ENCODE measurements at regions not wholly inside any gene's neighbourhood (a gene's known extent, or its start where the extent isn't known, plus 50 kb on each side); places are given as distances from the start of the nearest gene placed in this dataset.

DNA sequence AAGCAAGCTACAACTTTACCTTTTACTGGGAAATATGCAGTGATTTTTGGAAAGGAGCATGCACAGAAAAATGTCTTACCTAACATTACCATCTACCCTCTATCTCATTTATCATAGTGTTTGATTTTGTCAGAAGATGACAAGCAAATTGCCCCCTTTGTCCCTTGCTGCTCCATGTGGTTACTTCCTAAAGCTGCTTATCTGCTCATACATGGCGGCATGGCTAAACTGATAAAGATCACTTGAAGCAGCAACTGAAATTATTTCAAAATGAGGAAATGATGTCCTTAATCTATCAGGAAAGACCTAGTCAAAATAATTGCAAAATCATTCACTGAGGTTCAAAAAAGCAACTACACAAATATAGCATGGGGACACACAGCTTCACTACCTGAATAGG is 1198.5 kb upstream of the SORCS1 start:
- Histone ChIP-seq H3K36me3 (ENCODE audit: control insufficient read depth in 1 of 2, insufficient read depth in 2 of 2, low read length in 2 of 2) (no peaks in the 10 kb centered on the region), H3K27ac (ENCODE audit: low read depth, low read length) (no peak overlapping the region), H3K9ac (ENCODE audit: low read length) (no peak overlapping the region), H3K4me2 (ENCODE audit: low read length) (no peak overlapping the region), H3K9me3 (ENCODE audit: control insufficient read depth in 1 of 2, insufficient read depth in 1 of 2, low read depth in 1 of 2, low read length in 2 of 2) (peaks cover 23 to 41% of the 10 kb centered on the region in 2 experiments; a peak in 3 of 4 replicates), H3K9me2 (ENCODE audit: insufficient read depth) (no peaks in the 10 kb centered on the region), H3K79me2 (ENCODE audit: insufficient read depth, low read length) (no peaks in the 10 kb centered on the region), H3K4me3 (replicated peaks in 1 of 2; ENCODE audit: low read depth in 1 of 2, low read length in 2 of 2) (no peak overlapping the region), H4K20me1 (ENCODE audit: insufficient read depth) (no peaks in the 10 kb centered on the region), H3K27me3 (ENCODE audit: insufficient read depth, low read length) (no peaks in the 10 kb centered on the region), H2AFZ (ENCODE audit: low read depth, low read length, poor library complexity, severe bottlenecking) (no peak overlapping the region), H3K4me1 (ENCODE audit: control insufficient read depth in 1 of 2, insufficient read depth in 2 of 2, low read length in 2 of 2) (no peaks in the 10 kb centered on the region)
- ChIA-PET POLR2A (no interaction called here), RAD21 (ENCODE audit: low non-redundant PET in 1 of 2, low total read pairs in 2 of 2, uncharacterized antibody in 2 of 2, unreplicated experiment in 2 of 2) (no interaction called here), CTCF (no interaction called here)
- TF ChIP-seq ATF3 (IDR thresholded peaks at IDR 0.05) (no peak), ELF1 (IDR thresholded peaks at IDR 0.05; ENCODE audit: borderline replicate concordance, low read depth) (no peak), EZH2 (IDR thresholded peaks at IDR 0.05) (no peak), CBX3 (IDR thresholded peaks at IDR 0.05; ENCODE audit: low read depth) (no peak), TCF7L2 (IDR thresholded peaks at IDR 0.05; ENCODE audit: borderline replicate concordance, extremely low read depth, insufficient read depth, insufficient read length) (no peak), ZFX (IDR thresholded peaks at IDR 0.05) (no peak), CEBPB (IDR thresholded peaks at IDR 0.05; ENCODE audit: low read depth) (no peak), SP1 (IDR thresholded peaks at IDR 0.05; ENCODE audit: low read depth) (no peak), SRF (IDR thresholded peaks at IDR 0.05; ENCODE audit: low read depth) (no peak), EZH2phosphoT487 (IDR thresholded peaks at IDR 0.05; ENCODE audit: borderline replicate concordance) (no peak), POLR2AphosphoS5 (IDR thresholded peaks at IDR 0.05; ENCODE audit: low read depth, low read length) (no peak), FOSL1 (IDR thresholded peaks at IDR 0.05; ENCODE audit: low read depth) (no peak), POLR2A (IDR thresholded peaks at IDR 0.05; ENCODE audit: borderline replicate concordance, extremely low read depth, insufficient read depth, insufficient read length) (no peak), EGR1 (IDR thresholded peaks at IDR 0.05; ENCODE audit: low read depth) (no peak), YY1 (IDR thresholded peaks at IDR 0.05; ENCODE audit: extremely low read depth, insufficient replicate concordance, low read depth, low read length) (no peak), JUND (IDR thresholded peaks at IDR 0.05) (no peak)
- TF ChIP-seq, protein P1, sequence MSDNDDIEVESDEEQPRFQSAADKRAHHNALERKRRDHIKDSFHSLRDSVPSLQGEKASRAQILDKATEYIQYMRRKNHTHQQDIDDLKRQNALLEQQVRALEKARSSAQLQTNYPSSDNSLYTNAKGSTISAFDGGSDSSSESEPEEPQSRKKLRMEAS (IDR thresholded peaks at IDR 0.05) = no peak
- TF ChIP-seq, protein P2, sequence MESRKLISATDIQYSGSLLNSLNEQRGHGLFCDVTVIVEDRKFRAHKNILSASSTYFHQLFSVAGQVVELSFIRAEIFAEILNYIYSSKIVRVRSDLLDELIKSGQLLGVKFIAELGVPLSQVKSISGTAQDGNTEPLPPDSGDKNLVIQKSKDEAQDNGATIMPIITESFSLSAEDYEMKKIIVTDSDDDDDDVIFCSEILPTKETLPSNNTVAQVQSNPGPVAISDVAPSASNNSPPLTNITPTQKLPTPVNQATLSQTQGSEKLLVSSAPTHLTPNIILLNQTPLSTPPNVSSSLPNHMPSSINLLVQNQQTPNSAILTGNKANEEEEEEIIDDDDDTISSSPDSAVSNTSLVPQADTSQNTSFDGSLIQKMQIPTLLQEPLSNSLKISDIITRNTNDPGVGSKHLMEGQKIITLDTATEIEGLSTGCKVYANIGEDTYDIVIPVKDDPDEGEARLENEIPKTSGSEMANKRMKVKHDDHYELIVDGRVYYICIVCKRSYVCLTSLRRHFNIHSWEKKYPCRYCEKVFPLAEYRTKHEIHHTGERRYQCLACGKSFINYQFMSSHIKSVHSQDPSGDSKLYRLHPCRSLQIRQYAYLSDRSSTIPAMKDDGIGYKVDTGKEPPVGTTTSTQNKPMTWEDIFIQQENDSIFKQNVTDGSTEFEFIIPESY (IDR thresholded peaks at IDR 0.05; ENCODE audit: extremely low read depth, insufficient replicate concordance, low read length) = no peak
- intact Hi-C loops (cut with micrococcal nuclease) = no loop called here
- ATAC-seq (no peak), DNase-seq (ENCODE audit: low read depth, low spot score) (no peak)
- no TSS peak for BruUV-seq (replicated peaks)

Data from HCT116 (cell line).